Astrocyte (in vitro differentiated cells and primary cell): ENCODE measurements at regions not wholly inside any gene's neighbourhood (a gene's known extent, or its start where the extent isn't known, plus 50 kb on each side); places are given as distances from the start of the nearest gene placed in this dataset.

Experiments used
- DNase-seq: peaks from one replicate; pipeline ENCODE4 v3.0.0-alpha.2; 2010; ENCODE audit warnings: low read depth
- FAIRE-seq: peaks from 2 replicates; lab custom pipeline; 2011; peaks lifted over from hg19 to GRCh38; lab: Jason Lieb, UNC
- H2AFZ ChIP-seq: 2 replicates; pipeline ENCODE4 v1.6.0; 2012; ENCODE audit warnings: low read depth, low read length, inconsistent platforms
- H3K27ac ChIP-seq: 2 replicates; pipeline ENCODE4 v1.5.1; 2011; ENCODE audit warnings: low read depth, low read length, inconsistent platforms
- H3K27me3 ChIP-seq: 2 replicates; pipeline ENCODE4 v1.6.0; 2011; ENCODE audit warnings: low read length, inconsistent platforms; ENCODE audit not compliant: insufficient read depth
- H3K36me3 ChIP-seq: 2 replicates; pipeline ENCODE4 v1.5.1; 2011; ENCODE audit warnings: low read length, inconsistent platforms; ENCODE audit not compliant: insufficient read depth
- H3K4me1 ChIP-seq: 2 replicates; pipeline ENCODE4 v1.5.1; 2011; ENCODE audit warnings: low read length, inconsistent platforms; ENCODE audit not compliant: insufficient read depth
- H3K4me2 ChIP-seq: 2 replicates; pipeline ENCODE4 v1.6.0; 2012; ENCODE audit warnings: low read length, inconsistent platforms
- H3K4me3 ChIP-seq: 2 replicates; pipeline ENCODE4 v1.5.1; 2011; ENCODE audit warnings: low read depth, mild to moderate bottlenecking, low read length, inconsistent platforms; ENCODE audit not compliant: insufficient read depth
- H3K79me2 ChIP-seq: 2 replicates; pipeline ENCODE4 v1.6.0; 2012; ENCODE audit warnings: mild to moderate bottlenecking, low read length, inconsistent platforms; ENCODE audit not compliant: insufficient read depth
- H3K9ac ChIP-seq: 2 replicates; pipeline ENCODE4 v1.6.0; 2012; ENCODE audit warnings: mild to moderate bottlenecking, low read length, inconsistent platforms
- H3K9me3 ChIP-seq: 2 replicates; pipeline ENCODE4 v1.5.1; 2012; ENCODE audit warnings: low read depth, mild to moderate bottlenecking, low read length, inconsistent platforms; ENCODE audit not compliant: insufficient read depth
- H4K20me1 ChIP-seq: 2 replicates; pipeline ENCODE4 v1.6.0; 2012; ENCODE audit warnings: low read length, inconsistent platforms; ENCODE audit not compliant: insufficient read depth
- H3K27ac Mint-ChIP-seq: one replicate; pipeline ENCODE4 v1.8.0; 2021; ENCODE audit warnings: mild to moderate bottlenecking, mixed read lengths; ENCODE audit not compliant: unreplicated experiment
- H3K27me3 Mint-ChIP-seq: one replicate; pipeline ENCODE4 v1.8.0; 2021; ENCODE audit warnings: low read depth, mixed read lengths; ENCODE audit not compliant: unreplicated experiment
- H3K36me3 Mint-ChIP-seq: one replicate; pipeline ENCODE4 v1.8.0; 2021; ENCODE audit warnings: low read depth, mixed read lengths; ENCODE audit not compliant: unreplicated experiment
- H3K4me1 Mint-ChIP-seq: one replicate; pipeline ENCODE4 v1.8.0; 2021; ENCODE audit warnings: low read depth, mixed read lengths; ENCODE audit not compliant: unreplicated experiment
- H3K4me3 Mint-ChIP-seq: one replicate; pipeline ENCODE4 v1.8.0; 2021; ENCODE audit warnings: mild to moderate bottlenecking, moderate library complexity, mixed read lengths; ENCODE audit not compliant: unreplicated experiment
- H3K9me3 Mint-ChIP-seq: one replicate; pipeline ENCODE4 v1.8.0; 2021; ENCODE audit warnings: mild to moderate bottlenecking, mixed read lengths; ENCODE audit not compliant: unreplicated experiment
- EZH2 ChIP-seq: IDR thresholded peaks from 2 replicates; pipeline ENCODE4 v1.6.1; 2012; ENCODE audit warnings: mild to moderate bottlenecking, low read length, inconsistent platforms; ENCODE audit not compliant: insufficient read depth
- TF ChIP-seq, protein P1 (sequence below): IDR thresholded peaks from 2 replicates; pipeline ENCODE4 v1.5.1; 2011; ENCODE audit warnings: low read depth, mild to moderate bottlenecking, inconsistent platforms, low read length, moderate library complexity; ENCODE audit not compliant: insufficient read depth

DNA sequence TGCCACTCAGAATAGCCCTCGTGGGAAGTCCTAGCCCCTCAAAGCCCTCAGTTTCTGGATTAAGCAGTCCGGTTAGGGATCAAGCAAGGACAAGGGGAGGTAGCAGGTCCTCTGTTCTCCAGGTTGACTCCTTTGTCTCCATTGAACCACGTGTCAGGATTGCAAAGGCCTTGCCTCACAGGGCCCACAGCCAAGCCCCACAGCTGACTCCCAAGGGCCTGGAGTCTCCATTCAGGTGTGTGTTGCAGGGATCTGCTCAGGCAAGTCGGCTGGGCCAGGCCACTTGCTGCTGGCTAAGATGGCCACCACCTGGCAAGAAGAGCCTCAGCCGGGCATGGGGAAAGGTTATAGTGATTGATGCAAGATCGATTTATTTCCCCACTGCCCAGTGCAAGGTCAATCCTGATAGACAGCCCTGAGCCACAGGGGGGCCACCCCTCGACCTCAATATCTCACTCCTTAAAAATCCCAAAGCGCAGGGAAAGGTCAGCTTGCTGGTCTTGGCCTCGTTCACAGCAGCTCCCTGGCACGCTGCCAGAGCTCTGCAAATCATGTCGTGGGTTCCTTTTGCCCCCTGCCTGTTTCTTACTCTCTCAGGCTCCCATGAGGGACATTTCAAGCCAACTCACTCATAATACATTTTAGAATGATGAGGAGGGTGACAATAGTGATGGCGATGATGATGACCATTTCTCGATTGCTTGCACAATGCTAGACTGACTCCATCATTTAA, 75.9 kb downstream of the EDN3 start:
- Histone ChIP-seq H3K9me3 (no peaks in the 10 kb centered on the region), H3K79me2 (no peaks in the 10 kb centered on the region), H3K4me2 (no peak overlapping the region), H2AFZ (no peak overlapping the region), H4K20me1 (no peaks in the 10 kb centered on the region), H3K4me3 (no peak overlapping the region), H3K9ac (no peak overlapping the region), H3K27me3 (no peaks in the 10 kb centered on the region), H3K27ac (no peak overlapping the region), H3K4me1 (no peaks in the 10 kb centered on the region), H3K36me3 (no peaks in the 10 kb centered on the region)
- DNase-seq (no peak), FAIRE-seq (no peak)
- Mint-ChIP-seq H3K9me3 (peaks cover 4% of the 10 kb centered on the region), H3K4me1 (peaks cover 43% of the 10 kb centered on the region), H3K4me3 (no peak overlapping the region), H3K36me3 (peaks cover 1% of the 10 kb centered on the region), H3K27ac (no peak overlapping the region), H3K27me3 (peaks cover 25% of the 10 kb centered on the region)
- no peak for TF ChIP-seq EZH2
- TF ChIP-seq, protein P1, sequence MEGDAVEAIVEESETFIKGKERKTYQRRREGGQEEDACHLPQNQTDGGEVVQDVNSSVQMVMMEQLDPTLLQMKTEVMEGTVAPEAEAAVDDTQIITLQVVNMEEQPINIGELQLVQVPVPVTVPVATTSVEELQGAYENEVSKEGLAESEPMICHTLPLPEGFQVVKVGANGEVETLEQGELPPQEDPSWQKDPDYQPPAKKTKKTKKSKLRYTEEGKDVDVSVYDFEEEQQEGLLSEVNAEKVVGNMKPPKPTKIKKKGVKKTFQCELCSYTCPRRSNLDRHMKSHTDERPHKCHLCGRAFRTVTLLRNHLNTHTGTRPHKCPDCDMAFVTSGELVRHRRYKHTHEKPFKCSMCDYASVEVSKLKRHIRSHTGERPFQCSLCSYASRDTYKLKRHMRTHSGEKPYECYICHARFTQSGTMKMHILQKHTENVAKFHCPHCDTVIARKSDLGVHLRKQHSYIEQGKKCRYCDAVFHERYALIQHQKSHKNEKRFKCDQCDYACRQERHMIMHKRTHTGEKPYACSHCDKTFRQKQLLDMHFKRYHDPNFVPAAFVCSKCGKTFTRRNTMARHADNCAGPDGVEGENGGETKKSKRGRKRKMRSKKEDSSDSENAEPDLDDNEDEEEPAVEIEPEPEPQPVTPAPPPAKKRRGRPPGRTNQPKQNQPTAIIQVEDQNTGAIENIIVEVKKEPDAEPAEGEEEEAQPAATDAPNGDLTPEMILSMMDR = no peak

DNA sequence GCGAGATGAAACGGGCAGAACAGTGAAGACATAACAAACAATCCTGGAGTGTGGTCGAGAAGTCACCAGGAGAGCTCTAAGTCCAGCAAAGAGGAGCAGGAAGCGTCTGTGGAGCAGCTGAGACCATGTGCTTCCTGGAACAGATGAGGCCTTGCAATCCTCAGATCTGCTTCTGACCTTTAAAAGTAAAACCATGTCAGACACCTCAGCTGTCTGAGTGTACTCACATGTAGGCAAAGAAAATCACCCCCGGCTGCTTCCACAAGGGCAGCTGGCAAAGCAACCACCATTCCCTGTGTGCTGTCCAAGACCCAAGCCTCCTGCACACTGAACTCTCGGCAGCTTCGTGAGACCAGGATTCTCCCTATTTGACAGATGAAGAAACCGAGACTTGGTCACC, 76.6 kb downstream of the EDN3 start:
- Histone ChIP-seq H3K27me3 (no peaks in the 10 kb centered on the region), H3K36me3 (no peaks in the 10 kb centered on the region), H3K4me2 (no peak overlapping the region), H2AFZ (no peak overlapping the region), H3K79me2 (no peaks in the 10 kb centered on the region), H3K9me3 (no peaks in the 10 kb centered on the region), H3K9ac (no peak overlapping the region), H4K20me1 (no peaks in the 10 kb centered on the region), H3K4me3 (no peak overlapping the region), H3K4me1 (no peaks in the 10 kb centered on the region), H3K27ac (no peak overlapping the region)
- no peak for FAIRE-seq
- TF ChIP-seq EZH2 = no peak
- TF ChIP-seq, protein P1 = no peak
- no peak overlapping the region for H3K27ac Mint-ChIP-seq
- peaks cover 4% of the 10 kb centered on the region for H3K9me3 Mint-ChIP-seq
- H3K4me1 Mint-ChIP-seq = peaks cover 43% of the 10 kb centered on the region
- peaks cover 1% of the 10 kb centered on the region for H3K36me3 Mint-ChIP-seq
- H3K4me3 Mint-ChIP-seq = no peak overlapping the region
- DNase-seq = no peak
- H3K27me3 Mint-ChIP-seq = peaks cover 22% of the 10 kb centered on the region

DNA sequence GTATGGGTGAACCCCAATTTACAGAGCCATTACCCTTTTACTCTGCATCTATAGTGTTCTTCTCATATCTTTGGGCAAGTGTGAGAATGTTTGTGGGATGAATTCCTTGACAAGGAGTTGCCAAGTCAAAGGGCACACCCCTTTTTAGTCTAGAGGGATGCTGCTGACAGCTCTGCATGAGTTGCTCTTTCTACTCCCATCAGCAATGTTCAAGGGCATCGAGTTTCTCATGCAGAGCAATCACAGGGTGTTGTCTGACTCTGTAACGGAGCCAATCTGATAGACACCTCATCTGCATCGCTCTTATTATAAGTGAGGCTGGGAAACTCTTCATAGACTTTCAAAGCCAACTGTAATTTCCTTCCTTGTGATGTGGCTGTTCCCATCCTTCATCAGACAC, 77.4 kb downstream of the EDN3 start:
- no peaks in the 10 kb centered on the region for H3K4me1 ChIP-seq
- H3K36me3 ChIP-seq = no peaks in the 10 kb centered on the region
- no peak for TF ChIP-seq EZH2
- TF ChIP-seq, protein P1 = no peak
- peaks cover 43% of the 10 kb centered on the region for H3K4me1 Mint-ChIP-seq
- no peaks in the 10 kb centered on the region for H3K9me3 ChIP-seq
- peaks cover 4% of the 10 kb centered on the region for H3K9me3 Mint-ChIP-seq
- no peak overlapping the region for H3K4me3 Mint-ChIP-seq
- H3K4me3 ChIP-seq = no peak overlapping the region
- no peak overlapping the region for H3K27ac ChIP-seq
- no peaks in the 10 kb centered on the region for H3K79me2 ChIP-seq
- H3K27ac Mint-ChIP-seq = no peak overlapping the region
- peaks cover 25% of the 10 kb centered on the region for H3K27me3 Mint-ChIP-seq
- FAIRE-seq = no peak
- no peak overlapping the region for H3K4me2 ChIP-seq
- no peak overlapping the region for H2AFZ ChIP-seq
- H3K36me3 Mint-ChIP-seq = peaks cover 1% of the 10 kb centered on the region
- no peaks in the 10 kb centered on the region for H3K27me3 ChIP-seq
- no peak overlapping the region for H3K9ac ChIP-seq
- DNase-seq = no peak
- H4K20me1 ChIP-seq = no peaks in the 10 kb centered on the region
